Transverse colon (tissue), 4 donors: ENCODE measurements at regions not wholly inside any gene's neighbourhood (a gene's known extent, or its start where the extent isn't known, plus 50 kb on each side); places are given as distances from the start of the nearest gene placed in this dataset.

ENCODE experiments used
- DNase-seq: peaks from one replicate; pipeline ENCODE4 v3.0.0-alpha.2; 2019
- H3K27ac ChIP-seq, 4 donors: fragments of 200-600 bp; sonication (generic); 2 replicates each; pipeline ENCODE4 v1.5.1; 2016 to 2018; ENCODE audit warnings: inconsistent platforms in 4 of 4
- H3K27me3 ChIP-seq: fragments of 200-600 bp; sonication (generic); 2 replicates; pipeline ENCODE4 v1.5.1; 2017; ENCODE audit warnings: inconsistent platforms
- H3K36me3 ChIP-seq, 4 donors: fragments of 200-600 bp; sonication (generic); 2 replicates each; pipeline ENCODE4 v1.5.1; 2017 to 2019; ENCODE audit warnings: inconsistent platforms in 4 of 4
- H3K4me1 ChIP-seq, 4 donors: fragments of 200-600 bp; sonication (generic); 2 replicates each; pipeline ENCODE4 v1.5.1; 2017 to 2020; ENCODE audit warnings: inconsistent platforms in 4 of 4
- H3K4me3 ChIP-seq, 4 donors: fragments of 200-600 bp; sonication (generic); 1 replicate in 1 of 4; 2 replicates in 3 of 4; pipeline versions ENCODE4 v1.5.1 to v1.6.1; 2017 to 2019; ENCODE audit warnings: inconsistent platforms in 4 of 4
- H3K9me3 ChIP-seq, 2 donors: fragments of 200-600 bp; sonication (generic); 2 replicates each; pipeline ENCODE4 v1.5.1; 2017 to 2019; ENCODE audit warnings: inconsistent platforms in 2 of 2
- CTCF ChIP-seq, 5 experiments: fragments of 200-600 bp in 3 of 5; fragments of 450-650 bp in 2 of 5; sonication (generic) in 3 of 5; IDR thresholded peaks; 1 replicate in 2 of 5; 2 replicates in 3 of 5; pipeline ENCODE4 v1.5.1; 2016 to 2017; ENCODE audit warnings: antibody characterized with exemption in 5 of 5, inconsistent platforms in 3 of 5, mild to moderate bottlenecking in 2 of 5, moderate library complexity in 1 of 5
- EP300 ChIP-seq: sonication (generic); formaldehyde crosslinking; IDR thresholded peaks from one replicate; pipeline ENCODE4 v1.6.1; 2017; ENCODE audit warnings: antibody characterized with exemption, low read depth
- POLR2A ChIP-seq: fragments of 450-650 bp; IDR thresholded peaks from one replicate; pipeline ENCODE4 v1.6.1; 2016; ENCODE audit warnings: antibody characterized with exemption, mild to moderate bottlenecking, moderate library complexity
- POLR2AphosphoS5 ChIP-seq, 3 donors: sonication (generic); formaldehyde crosslinking; IDR thresholded peaks; one replicate each; pipeline ENCODE4 v1.6.1; 2016; ENCODE audit warnings: antibody characterized with exemption in 3 of 3
- WGBS, 2 donors: methylation state at CpG; one replicate each; pipeline ENCODE4 v1.1.5; 2018; ENCODE audit warnings: low coverage in 1 of 2; 5-methylcytosine and 5-hydroxymethylcytosine counted together
- in situ Hi-C, 4 donors: fragments of 200-750 bp; cut with MboI; loops; one replicate each; pipeline versions ENCODE4 v1.15.0 to v1.15.1; 2017; ENCODE audit warnings: low sequenced_read_pairs in 3 of 4, low pct_ligation_motif_present in 1 of 4, low pct_unique_long_range_greater_than_20kb in 1 of 4
- intact Hi-C: fragments of 100-400 bp; cut with DNase I; formaldehyde crosslinking; loops from one replicate; pipeline ENCODE4 v1.15.1; 2023; ENCODE audit warnings: low total_unique reads

- TF ChIP-seq EP300 (no peak), POLR2AphosphoS5 (IDR thresholded peaks at IDR 0.05) (peak in 2 of 3 donors; percentile 44 to 48), POLR2A (peak; percentile 12), CTCF (IDR thresholded peaks at IDR 0.05) (no peak)
- peak; percentile 79 for DNase-seq
- H3K36me3 ChIP-seq, result no peaks in the 10 kb centered on the region
- no peaks in the 10 kb centered on the region for H3K9me3 ChIP-seq
- H3K4me1 ChIP-seq, result peaks cover 5 to 45% (median 31%) of the 10 kb centered on the region in 4 donors
- in situ Hi-C loops (no loop called here), intact Hi-C loops (no loop called here)
- peak overlapping the region; percentile 71 to 80 (median 76) for H3K27ac ChIP-seq
- H3K4me3 ChIP-seq, result no peak overlapping the region
- 58% methylated on average over 10 of the region's 10 CpGs; no CpG with 5 or more reads in 1 of the 2 donors for WGBS, 2 donors
- no peaks in the 10 kb centered on the region for H3K27me3 ChIP-seq
Measured at GRCh38 chr14:100406505-100407131, 83.5 kb downstream of the SLC25A47 start.

GRCh38 chr14:100407376-100408102 lies 84.4 kb downstream of the SLC25A47 start:
- in situ Hi-C loops (no loop called here), intact Hi-C loops (no loop called here)
- 89 to 95% methylated on average over 3 to 11 of the region's 11 CpGs for WGBS, 2 donors
- H3K9me3 ChIP-seq, result no peaks in the 10 kb centered on the region
- peak overlapping the region; percentile 71 to 80 (median 76) for H3K27ac ChIP-seq
- no peak overlapping the region for H3K4me3 ChIP-seq
- TF ChIP-seq EP300, result no peak
- TF ChIP-seq POLR2AphosphoS5 (IDR thresholded peaks at IDR 0.05), result no peak
- TF ChIP-seq CTCF (IDR thresholded peaks at IDR 0.05), result no peak
- no peak for TF ChIP-seq POLR2A
- no peaks in the 10 kb centered on the region for H3K36me3 ChIP-seq
- DNase-seq, result no peak
- peaks cover 5 to 36% (median 27%) of the 10 kb centered on the region in 4 donors for H3K4me1 ChIP-seq
- no peaks in the 10 kb centered on the region for H3K27me3 ChIP-seq

GRCh38 chr14:100408350-100409002 lies 85.3 kb downstream of the SLC25A47 start:
- Histone ChIP-seq H3K36me3 (no peaks in the 10 kb centered on the region), H3K27me3 (no peaks in the 10 kb centered on the region), H3K4me1 (peaks cover 5 to 30% (median 26%) of the 10 kb centered on the region in 4 donors), H3K9me3 (no peaks in the 10 kb centered on the region), H3K4me3 (no peak overlapping the region), H3K27ac (no peak overlapping the region)
- TF ChIP-seq POLR2AphosphoS5 (IDR thresholded peaks at IDR 0.05) (no peak), POLR2A (no peak), CTCF (IDR thresholded peaks at IDR 0.05) (no peak), EP300 (no peak)
- WGBS, 2 donors, result 81 to 83% methylated on average over 6 to 10 of the region's 10 CpGs
- in situ Hi-C loops (no loop called here), intact Hi-C loops (no loop called here)
- no peak for DNase-seq

DNA sequence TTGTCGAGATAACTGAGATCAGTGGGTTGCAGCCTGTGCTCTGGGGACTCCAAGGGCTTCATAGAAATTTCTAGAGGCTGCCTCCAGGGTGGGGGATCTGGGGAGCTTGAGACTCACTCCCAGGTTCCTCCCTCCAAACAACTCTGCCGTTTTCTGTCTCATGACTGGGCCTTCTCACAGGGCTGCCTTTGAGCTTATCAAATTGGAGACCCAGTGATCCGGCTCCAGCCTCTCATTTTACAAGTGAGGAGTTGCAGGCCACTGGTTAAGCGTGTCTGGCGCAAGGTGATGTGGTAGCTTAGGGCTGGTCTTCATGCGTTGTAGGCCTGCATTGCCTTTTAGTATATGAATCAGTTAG lies 85.8 kb downstream of the SLC25A47 start:
- in situ Hi-C loops, result no loop called here

More for the DNA sequence above, 85.8 kb downstream of the SLC25A47 start:
- WGBS, 2 donors, result 87% methylated on average over 6 of the region's 6 CpGs; no CpG with 5 or more reads in 1 of the 2 donors
- Histone ChIP-seq H3K9me3 (no peaks in the 10 kb centered on the region), H3K36me3 (no peaks in the 10 kb centered on the region), H3K27me3 (no peaks in the 10 kb centered on the region), H3K4me3 (no peak overlapping the region), H3K4me1 (peaks cover 5 to 30% (median 26%) of the 10 kb centered on the region in 4 donors), H3K27ac (no peak overlapping the region)
- no peak for TF ChIP-seq POLR2AphosphoS5 (IDR thresholded peaks at IDR 0.05)
- TF ChIP-seq CTCF (IDR thresholded peaks at IDR 0.05), result no peak
- TF ChIP-seq POLR2A, result no peak
- TF ChIP-seq EP300, result no peak
- no peak for DNase-seq
- intact Hi-C loops, result no loop called here
